ENCODE measurements at regions not wholly inside any gene's neighbourhood (a gene's known extent, or its start where the extent isn't known, plus 50 kb on each side); places are given as distances from the start of the nearest gene placed in this dataset.

GRCh38 chrX:118251271-118251670 lies 94.6 kb upstream of the WDR44 start:
- no peak for TF ChIP-seq CTCF (IDR thresholded peaks at IDR 0.05; ENCODE audit: low read depth, low read length, missing control alignments)
- H3K4me3 ChIP-seq (ENCODE audit: low read depth, low read length) = no peak overlapping the region
- no peak for DNase-seq (ENCODE audit: low read depth)

- DNase-seq (ENCODE audit: low read depth) = no peak
- TF ChIP-seq CTCF (IDR thresholded peaks at IDR 0.05; ENCODE audit: low read depth, low read length, missing control alignments) = no peak
- no peak overlapping the region for H3K4me3 ChIP-seq (ENCODE audit: low read depth, low read length)
Observed at GRCh38 chrX:118252967-118253366, 92.9 kb upstream of the WDR44 start.

- no peak overlapping the region for H3K4me3 ChIP-seq (ENCODE audit: low read depth, low read length)
- DNase-seq (ENCODE audit: low read depth) = peak; percentile 21
- peak; percentile 52 for TF ChIP-seq CTCF (IDR thresholded peaks at IDR 0.05; ENCODE audit: low read depth, low read length, missing control alignments)
Observed at GRCh38 chrX:118254611-118255010, 91.3 kb upstream of the WDR44 start.

GRCh38 chrX:118255921-118256320 lies 90.0 kb upstream of the WDR44 start:
- TF ChIP-seq CTCF (IDR thresholded peaks at IDR 0.05; ENCODE audit: low read depth, low read length, missing control alignments) = no peak
- no peak for DNase-seq (ENCODE audit: low read depth)
- H3K4me3 ChIP-seq (ENCODE audit: low read depth, low read length) = no peak overlapping the region

- TF ChIP-seq CTCF (IDR thresholded peaks at IDR 0.05; ENCODE audit: low read depth, low read length, missing control alignments) = no peak
- DNase-seq (ENCODE audit: low read depth) = no peak
- no peak overlapping the region for H3K4me3 ChIP-seq (ENCODE audit: low read depth, low read length)
Observed at GRCh38 chrX:118257781-118258180, 88.1 kb upstream of the WDR44 start.

GRCh38 chrX:118259213-118259612 lies 86.7 kb upstream of the WDR44 start:
- no peak overlapping the region for H3K4me3 ChIP-seq (ENCODE audit: low read depth, low read length)
- TF ChIP-seq CTCF (IDR thresholded peaks at IDR 0.05; ENCODE audit: low read depth, low read length, missing control alignments) = no peak
- DNase-seq (ENCODE audit: low read depth) = no peak

GRCh38 chrX:118261151-118261550 lies 84.8 kb upstream of the WDR44 start:
- H3K4me3 ChIP-seq (ENCODE audit: low read depth, low read length) = no peak overlapping the region
- no peak for TF ChIP-seq CTCF (IDR thresholded peaks at IDR 0.05; ENCODE audit: low read depth, low read length, missing control alignments)
- DNase-seq (ENCODE audit: low read depth) = no peak

Data from GM12864 (cell line).